Vagina (tissue), 2 donors: ENCODE measurements at regions not wholly inside any gene's neighbourhood (a gene's known extent, or its start where the extent isn't known, plus 50 kb on each side); places are given as distances from the start of the nearest gene placed in this dataset.

Experiments used
- DNase-seq, 2 donors: peaks; one replicate each; pipeline ENCODE4 v3.0.0-alpha.2; 2017; ENCODE audit errors: extremely low spot score in 2 of 2
- H3K27ac ChIP-seq: fragments of 200-600 bp; sonication (generic); one replicate; pipeline ENCODE4 v1.5.1; 2019
- H3K27me3 ChIP-seq: fragments of 200-600 bp; sonication (generic); one replicate; pipeline ENCODE4 v1.5.1; 2019
- H3K36me3 ChIP-seq, 2 donors: fragments of 200-600 bp; sonication (generic); one replicate each; pipeline ENCODE4 v1.5.1; 2017 to 2019
- H3K4me1 ChIP-seq: fragments of 200-600 bp; sonication (generic); one replicate; pipeline ENCODE4 v1.5.1; 2019
- H3K4me3 ChIP-seq, 2 donors: fragments of 200-600 bp; sonication (generic); 1 replicate in 1 of 2; 2 replicates in 1 of 2; pipeline ENCODE4 v1.5.1; 2016 to 2019
- H3K9me3 ChIP-seq: fragments of 200-600 bp; sonication (generic); one replicate; pipeline ENCODE4 v1.5.1; 2019
- CTCF ChIP-seq, 3 experiments: fragments of 450-650 bp in 2 of 3; fragments of 200-600 bp in 1 of 3; sonication (generic) in 1 of 3; IDR thresholded peaks; one replicate each; pipeline ENCODE4 v1.5.1; 2017 to 2019; ENCODE audit warnings: antibody characterized with exemption in 3 of 3, mild to moderate bottlenecking in 2 of 3, moderate library complexity in 2 of 3
- POLR2A ChIP-seq, 2 donors: fragments of 450-650 bp; IDR thresholded peaks; one replicate each; pipeline ENCODE4 v1.6.1; 2017; ENCODE audit warnings: antibody characterized with exemption in 2 of 2, mild to moderate bottlenecking in 2 of 2, moderate library complexity in 2 of 2
- POLR2AphosphoS5 ChIP-seq, 2 donors: sonication (generic); formaldehyde crosslinking; IDR thresholded peaks; one replicate each; pipeline ENCODE4 v1.9.0; 2017; ENCODE audit warnings: antibody characterized with exemption in 2 of 2, mild to moderate bottlenecking in 2 of 2, low read depth in 1 of 2; ENCODE audit not compliant: insufficient read depth in 1 of 2
- intact Hi-C: fragments of 100-400 bp; cut with DNase I; formaldehyde crosslinking; loops from one replicate; pipeline ENCODE4 v1.15.1; 2023

GRCh38 chr12:88753707-88754106 is 173.4 kb upstream of the KITLG start:
- Histone ChIP-seq H3K27ac (no peak overlapping the region), H3K27me3 (no peaks in the 10 kb centered on the region), H3K4me1 (no peaks in the 10 kb centered on the region), H3K36me3 (no peaks in the 10 kb centered on the region), H3K4me3 (no peak overlapping the region), H3K9me3 (no peaks in the 10 kb centered on the region)
- DNase-seq: no peak
- intact Hi-C loops: no loop called here
- TF ChIP-seq CTCF (IDR thresholded peaks at IDR 0.05): no peak
- TF ChIP-seq POLR2A (IDR thresholded peaks at IDR 0.05): no peak
- TF ChIP-seq POLR2AphosphoS5 (IDR thresholded peaks at IDR 0.05; ENCODE audit: insufficient read depth in 1 of 2, low read depth in 1 of 2): no peak

DNA sequence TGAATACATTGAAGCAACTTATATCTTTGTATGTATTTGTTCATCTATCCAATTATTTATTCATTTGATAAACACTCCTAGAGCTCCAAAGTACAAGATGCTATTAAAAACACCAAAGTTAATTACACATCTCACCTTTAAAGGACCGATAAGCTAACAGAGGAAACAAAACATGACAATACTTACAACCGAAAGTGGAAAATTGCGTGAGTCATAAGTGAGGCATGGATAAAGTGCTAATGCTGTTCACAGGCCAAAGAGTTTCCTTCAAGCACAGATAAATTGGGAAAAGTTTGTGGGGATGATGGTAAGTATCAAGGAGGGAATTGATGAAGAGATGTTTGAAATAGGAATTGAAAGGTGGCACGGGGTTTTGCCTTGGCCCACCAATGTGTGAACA is 172.8 kb upstream of the KITLG start:
- TF ChIP-seq POLR2AphosphoS5 (IDR thresholded peaks at IDR 0.05; ENCODE audit: insufficient read depth in 1 of 2, low read depth in 1 of 2): no peak
- TF ChIP-seq CTCF (IDR thresholded peaks at IDR 0.05): no peak
- no peak for TF ChIP-seq POLR2A (IDR thresholded peaks at IDR 0.05)
- no peak for DNase-seq
- Histone ChIP-seq H3K4me1 (no peaks in the 10 kb centered on the region), H3K27ac (no peak overlapping the region), H3K27me3 (no peaks in the 10 kb centered on the region), H3K36me3 (no peaks in the 10 kb centered on the region), H3K9me3 (no peaks in the 10 kb centered on the region), H3K4me3 (no peak overlapping the region)
- intact Hi-C loops: no loop called here

DNA sequence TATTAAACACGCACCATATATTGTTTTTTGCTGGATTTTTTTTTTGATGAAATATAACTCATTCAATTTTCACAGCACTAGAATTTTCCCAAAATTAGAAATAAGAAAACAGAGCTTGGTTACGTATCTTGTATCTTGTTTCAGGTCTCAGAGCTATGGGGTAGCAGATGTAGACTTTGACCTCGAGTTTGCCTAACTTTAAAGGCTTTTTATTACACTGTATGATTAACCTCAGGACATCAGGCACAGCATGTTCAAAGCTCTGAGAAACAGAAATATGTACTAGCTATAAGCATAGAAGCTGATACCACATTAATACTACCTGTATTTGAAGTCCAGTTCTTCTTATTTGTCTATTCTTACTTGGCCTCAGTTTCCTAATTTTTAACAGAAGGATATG is 171.9 kb upstream of the KITLG start:
- TF ChIP-seq POLR2A (IDR thresholded peaks at IDR 0.05): no peak
- no peak for TF ChIP-seq CTCF (IDR thresholded peaks at IDR 0.05)
- no peak for TF ChIP-seq POLR2AphosphoS5 (IDR thresholded peaks at IDR 0.05; ENCODE audit: insufficient read depth in 1 of 2, low read depth in 1 of 2)
- Histone ChIP-seq H3K36me3 (no peaks in the 10 kb centered on the region), H3K4me1 (no peaks in the 10 kb centered on the region), H3K27me3 (no peaks in the 10 kb centered on the region), H3K9me3 (no peaks in the 10 kb centered on the region), H3K4me3 (no peak overlapping the region), H3K27ac (no peak overlapping the region)
- DNase-seq: no peak
- intact Hi-C loops: no loop called here

DNA sequence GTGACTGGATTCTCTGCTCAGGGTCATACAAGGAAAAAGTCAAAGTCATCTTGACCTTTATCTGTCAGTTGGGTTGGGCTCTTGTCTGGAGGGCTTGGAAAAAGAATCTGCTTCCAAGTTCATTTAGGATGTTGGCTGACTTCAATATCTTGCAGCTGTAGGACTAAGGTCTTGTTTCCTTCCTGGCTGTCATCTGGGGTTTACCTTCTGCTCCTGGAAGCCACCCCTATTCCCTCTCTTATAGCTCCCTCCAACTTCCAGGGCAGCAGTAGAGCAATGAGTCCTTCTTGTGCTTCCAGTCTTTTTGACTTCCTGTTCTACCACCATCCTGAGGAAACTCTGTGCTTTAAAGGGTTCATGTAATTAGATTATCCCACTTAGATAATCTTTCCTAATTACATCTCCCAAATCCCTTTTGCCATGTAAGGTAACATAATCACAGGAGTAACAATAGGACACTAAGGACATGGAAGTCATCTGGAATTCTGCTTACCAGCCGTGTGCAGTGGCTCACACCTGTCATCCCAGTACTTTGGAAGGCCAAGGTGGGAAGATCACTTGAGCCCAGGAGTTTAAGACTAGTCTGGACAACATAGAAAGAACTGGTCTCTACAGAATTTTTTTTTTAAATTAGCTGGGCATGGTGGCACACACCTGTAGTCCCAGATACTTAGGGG is 170.7 kb upstream of the KITLG start:
- TF ChIP-seq POLR2A (IDR thresholded peaks at IDR 0.05) (no peak), CTCF (IDR thresholded peaks at IDR 0.05) (no peak), POLR2AphosphoS5 (IDR thresholded peaks at IDR 0.05; ENCODE audit: insufficient read depth in 1 of 2, low read depth in 1 of 2) (no peak)
- Histone ChIP-seq H3K4me1 (peaks cover 5% of the 10 kb centered on the region), H3K36me3 (no peaks in the 10 kb centered on the region), H3K27me3 (no peaks in the 10 kb centered on the region), H3K9me3 (no peaks in the 10 kb centered on the region), H3K4me3 (no peak overlapping the region), H3K27ac (no peak overlapping the region)
- DNase-seq: no peak
- intact Hi-C loops: no loop called here

DNA sequence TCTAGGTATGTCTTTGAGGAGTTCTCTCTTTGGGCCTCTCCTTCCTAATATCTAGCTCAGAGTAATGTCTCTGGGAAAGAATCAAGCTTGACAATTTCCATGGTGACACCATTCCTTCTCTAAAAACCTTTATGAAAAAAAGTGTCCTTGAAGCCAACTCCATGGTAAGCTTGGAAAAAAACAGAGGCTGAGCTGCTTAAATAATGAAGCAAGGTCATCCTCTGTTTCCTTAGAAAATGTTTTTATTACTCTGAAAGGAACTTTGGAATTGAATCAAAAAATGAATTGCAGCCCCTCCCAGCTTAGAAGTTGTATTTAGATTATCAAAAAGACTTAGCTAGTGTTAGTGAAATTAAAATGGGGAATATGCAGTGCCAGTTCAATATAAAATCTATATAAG is 166.1 kb upstream of the KITLG start:
- Histone ChIP-seq H3K4me1 (peaks cover 5% of the 10 kb centered on the region), H3K27ac (no peak overlapping the region), H3K27me3 (no peaks in the 10 kb centered on the region), H3K4me3 (no peak overlapping the region), H3K9me3 (no peaks in the 10 kb centered on the region), H3K36me3 (no peaks in the 10 kb centered on the region)
- intact Hi-C loops: no loop called here
- no peak for DNase-seq
- TF ChIP-seq POLR2A (IDR thresholded peaks at IDR 0.05) (no peak), POLR2AphosphoS5 (IDR thresholded peaks at IDR 0.05; ENCODE audit: insufficient read depth in 1 of 2, low read depth in 1 of 2) (no peak), CTCF (IDR thresholded peaks at IDR 0.05) (no peak)
